ENCODE measurements at regions not wholly inside any gene's neighbourhood (a gene's known extent, or its start where the extent isn't known, plus 50 kb on each side); places are given as distances from the start of the nearest gene placed in this dataset.

DNA sequence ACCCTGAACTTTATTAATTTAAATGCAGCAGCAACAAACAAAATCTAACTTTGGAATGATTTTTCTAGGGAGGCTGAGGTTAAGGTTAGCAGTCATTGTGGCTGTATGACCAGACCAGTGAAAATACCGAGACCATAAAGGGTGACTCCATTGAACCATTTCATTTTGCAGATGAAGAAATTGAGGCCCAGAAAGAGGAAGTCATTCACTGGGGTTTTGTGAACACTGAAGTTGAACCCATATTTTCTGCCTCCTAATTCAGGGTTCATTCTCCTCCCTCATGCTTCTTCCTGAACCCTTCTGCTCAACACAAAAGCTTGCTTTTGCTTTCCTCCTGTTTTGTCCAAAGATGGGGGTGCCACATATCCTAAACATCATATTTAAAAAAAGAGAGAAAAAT, 65.8 kb upstream of the PLCL2 start:
- TF ChIP-seq, protein P1, sequence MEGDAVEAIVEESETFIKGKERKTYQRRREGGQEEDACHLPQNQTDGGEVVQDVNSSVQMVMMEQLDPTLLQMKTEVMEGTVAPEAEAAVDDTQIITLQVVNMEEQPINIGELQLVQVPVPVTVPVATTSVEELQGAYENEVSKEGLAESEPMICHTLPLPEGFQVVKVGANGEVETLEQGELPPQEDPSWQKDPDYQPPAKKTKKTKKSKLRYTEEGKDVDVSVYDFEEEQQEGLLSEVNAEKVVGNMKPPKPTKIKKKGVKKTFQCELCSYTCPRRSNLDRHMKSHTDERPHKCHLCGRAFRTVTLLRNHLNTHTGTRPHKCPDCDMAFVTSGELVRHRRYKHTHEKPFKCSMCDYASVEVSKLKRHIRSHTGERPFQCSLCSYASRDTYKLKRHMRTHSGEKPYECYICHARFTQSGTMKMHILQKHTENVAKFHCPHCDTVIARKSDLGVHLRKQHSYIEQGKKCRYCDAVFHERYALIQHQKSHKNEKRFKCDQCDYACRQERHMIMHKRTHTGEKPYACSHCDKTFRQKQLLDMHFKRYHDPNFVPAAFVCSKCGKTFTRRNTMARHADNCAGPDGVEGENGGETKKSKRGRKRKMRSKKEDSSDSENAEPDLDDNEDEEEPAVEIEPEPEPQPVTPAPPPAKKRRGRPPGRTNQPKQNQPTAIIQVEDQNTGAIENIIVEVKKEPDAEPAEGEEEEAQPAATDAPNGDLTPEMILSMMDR (IDR thresholded peaks at IDR 0.05; ENCODE audit: insufficient read depth, low read depth, low read length, missing control alignments) = no peak
- no peak for DNase-seq (ENCODE audit: low read depth)
- H3K4me3 ChIP-seq (ENCODE audit: low read depth, low read length) = no peak overlapping the region

DNA sequence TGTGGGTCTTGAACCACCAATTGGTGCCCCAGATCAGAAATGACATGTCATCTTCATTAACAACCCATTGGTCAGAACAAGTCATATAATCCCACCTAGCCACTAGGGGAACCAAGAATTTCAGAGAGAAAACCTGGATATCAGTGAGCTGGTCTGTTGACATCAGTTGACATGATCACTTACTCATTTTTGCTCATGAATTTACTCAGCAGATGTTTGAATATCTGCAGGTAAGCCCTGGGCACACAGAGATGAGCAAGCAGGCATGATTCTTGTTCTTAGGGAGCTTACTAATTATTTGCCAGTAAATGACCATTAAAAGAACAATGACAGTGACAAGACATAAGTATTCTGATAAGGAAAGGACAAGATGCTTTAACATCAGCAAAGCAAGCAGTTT, 64.3 kb upstream of the PLCL2 start:
- DNase-seq (ENCODE audit: low read depth) = peak; percentile 35
- TF ChIP-seq, protein P1 (IDR thresholded peaks at IDR 0.05; ENCODE audit: insufficient read depth, low read depth, low read length, missing control alignments) = no peak
- no peak overlapping the region for H3K4me3 ChIP-seq (ENCODE audit: low read depth, low read length)

DNA sequence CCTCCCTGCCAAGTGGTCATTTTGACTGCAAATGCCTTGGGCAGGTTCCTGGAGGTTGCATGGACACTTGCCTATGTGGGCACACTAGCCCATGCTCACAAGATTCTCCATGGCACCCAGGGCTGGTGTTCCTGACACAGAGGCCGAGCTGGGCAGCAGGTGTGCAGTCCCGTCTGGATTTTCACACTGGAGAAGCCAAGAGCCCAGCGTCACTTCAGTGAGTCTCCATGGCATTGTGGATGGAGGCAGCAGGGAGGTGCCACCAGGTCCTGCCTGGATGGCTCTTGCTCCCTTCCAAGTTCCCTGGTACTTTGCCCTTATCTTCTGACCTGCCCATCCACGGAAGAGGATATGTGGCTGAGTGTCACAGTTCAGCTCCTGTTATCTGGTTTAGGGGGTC, 63.7 kb upstream of the PLCL2 start:
- TF ChIP-seq, protein P1 (IDR thresholded peaks at IDR 0.05; ENCODE audit: insufficient read depth, low read depth, low read length, missing control alignments) = no peak
- H3K4me3 ChIP-seq (ENCODE audit: low read depth, low read length) = no peak overlapping the region
- DNase-seq (ENCODE audit: low read depth) = no peak

- no peak overlapping the region for H3K4me3 ChIP-seq (ENCODE audit: low read depth, low read length)
- DNase-seq (ENCODE audit: low read depth) = peak; percentile 75
- TF ChIP-seq, protein P1 (IDR thresholded peaks at IDR 0.05; ENCODE audit: insufficient read depth, low read depth, low read length, missing control alignments) = no peak
These were observed 60.6 kb upstream of the PLCL2 start for GRCh38 chr3:16824081-16824696.

GRCh38 chr3:16825617-16826204, 59.0 kb upstream of the PLCL2 start:
- no peak for DNase-seq (ENCODE audit: low read depth)
- TF ChIP-seq, protein P1 (IDR thresholded peaks at IDR 0.05; ENCODE audit: insufficient read depth, low read depth, low read length, missing control alignments) = no peak
- no peak overlapping the region for H3K4me3 ChIP-seq (ENCODE audit: low read depth, low read length)

- no peak overlapping the region for H3K4me3 ChIP-seq (ENCODE audit: low read depth, low read length)
- TF ChIP-seq, protein P1 (IDR thresholded peaks at IDR 0.05; ENCODE audit: insufficient read depth, low read depth, low read length, missing control alignments) = peak; percentile 61
- peak; percentile 85 for DNase-seq (ENCODE audit: low read depth)
These were observed 55.9 kb upstream of the PLCL2 start for GRCh38 chr3:16828815-16829214.

GRCh38 chr3:16831846-16832245, 52.9 kb upstream of the PLCL2 start:
- H3K4me3 ChIP-seq (ENCODE audit: low read depth, low read length) = no peak overlapping the region
- no peak for DNase-seq (ENCODE audit: low read depth)
- TF ChIP-seq, protein P1 (IDR thresholded peaks at IDR 0.05; ENCODE audit: insufficient read depth, low read depth, low read length, missing control alignments) = no peak
